H9 (cell line): ENCODE measurements at regions not wholly inside any gene's neighbourhood (a gene's known extent, or its start where the extent isn't known, plus 50 kb on each side); places are given as distances from the start of the nearest gene placed in this dataset.

Experiments
- DNase-seq: peaks from one replicate; pipeline ENCODE4 v3.0.0-alpha.2; 2017
- H2AFZ ChIP-seq: one replicate; pipeline ENCODE4 v1.6.1; 2013; ENCODE audit warnings: mild to moderate bottlenecking, low read length, control low read depth, moderate library complexity
- H2AK5ac ChIP-seq: 2 replicates; pipeline ENCODE4 v1.6.1; 2013; ENCODE audit warnings: low read length, control low read depth, mixed read lengths; ENCODE audit not compliant: insufficient read length
- H2BK120ac ChIP-seq: one replicate; pipeline ENCODE4 v1.6.1; 2013; ENCODE audit warnings: low read depth, mild to moderate bottlenecking, low read length, control low read depth, inconsistent platforms; ENCODE audit not compliant: poor library complexity, severe bottlenecking
- H2BK12ac ChIP-seq: 2 replicates; pipeline ENCODE4 v1.6.1; 2013; ENCODE audit warnings: low read length, control low read depth, mixed read lengths, low read depth; ENCODE audit not compliant: insufficient read length
- H2BK15ac ChIP-seq: 2 replicates; pipeline ENCODE4 v1.6.1; 2013; ENCODE audit warnings: low read depth, low read length, control low read depth
- H2BK20ac ChIP-seq: one replicate; pipeline ENCODE4 v1.6.1; 2013; ENCODE audit warnings: low read depth, mild to moderate bottlenecking, low read length, control low read depth, inconsistent platforms; ENCODE audit not compliant: poor library complexity, severe bottlenecking
- H2BK5ac ChIP-seq: 2 replicates; pipeline ENCODE4 v1.6.1; 2013; ENCODE audit warnings: low read length, control low read depth, mixed read lengths; ENCODE audit not compliant: insufficient read length
- H3K14ac ChIP-seq: 2 replicates; pipeline ENCODE4 v1.6.1; 2013; ENCODE audit warnings: low read length, control low read depth; ENCODE audit not compliant: insufficient read depth
- H3K18ac ChIP-seq: 2 replicates; pipeline ENCODE4 v1.6.1; 2013; ENCODE audit warnings: low read depth, mild to moderate bottlenecking, mixed read lengths, low read length, control low read depth; ENCODE audit not compliant: insufficient read length
- H3K23ac ChIP-seq: 2 replicates; pipeline ENCODE4 v1.6.1; 2013; ENCODE audit warnings: low read length, control low read depth, mixed read lengths, low read depth; ENCODE audit not compliant: insufficient read length
- H3K23me2 ChIP-seq: 2 replicates; pipeline ENCODE4 v1.6.1; 2013; ENCODE audit warnings: low read depth, mild to moderate bottlenecking, mixed read lengths, low read length, control low read depth; ENCODE audit not compliant: insufficient read length, poor library complexity, severe bottlenecking
- H3K27ac ChIP-seq: 2 replicates; pipeline ENCODE4 v1.5.1; 2013; ENCODE audit warnings: low read length, control low read depth, mixed read lengths, low read depth; ENCODE audit not compliant: insufficient read length
- H3K27me3 ChIP-seq: 2 replicates; pipeline ENCODE4 v1.6.1; 2013; ENCODE audit warnings: low read length, control low read depth, inconsistent platforms; ENCODE audit not compliant: insufficient read depth
- H3K4ac ChIP-seq: 2 replicates; pipeline ENCODE4 v1.6.1; 2013; ENCODE audit warnings: low read depth, mild to moderate bottlenecking, control low read depth, inconsistent platforms, low read length, moderate library complexity
- H3K4me1 ChIP-seq: 2 replicates; pipeline ENCODE4 v1.6.1; 2013; ENCODE audit warnings: low read length, control low read depth, inconsistent platforms; ENCODE audit not compliant: insufficient read depth
- H3K4me2 ChIP-seq: 2 replicates; pipeline ENCODE4 v1.6.1; 2013; ENCODE audit warnings: low read length, control low read depth, mixed read lengths; ENCODE audit not compliant: insufficient read length, insufficient read depth
- H3K56ac ChIP-seq: 2 replicates; pipeline ENCODE4 v1.6.1; 2013; ENCODE audit warnings: low read depth, mild to moderate bottlenecking, mixed read lengths, low read length, control low read depth; ENCODE audit not compliant: insufficient read length
- H3K79me1 ChIP-seq: 2 replicates; pipeline ENCODE4 v1.6.1; 2013; ENCODE audit warnings: low read depth, mild to moderate bottlenecking, moderate library complexity, low read length, control low read depth, inconsistent platforms; ENCODE audit not compliant: insufficient read depth, poor library complexity, severe bottlenecking
- H3K79me2 ChIP-seq: 2 replicates; pipeline ENCODE4 v1.6.1; 2013; ENCODE audit warnings: low read length, control low read depth, inconsistent platforms; ENCODE audit not compliant: insufficient read depth
- H3K9ac ChIP-seq: 2 replicates; pipeline ENCODE4 v1.6.1; 2013; ENCODE audit warnings: low read length, control low read depth, mixed read lengths; ENCODE audit not compliant: insufficient read length; ENCODE audit errors: extremely low read depth
- H3K9me3 ChIP-seq: one replicate; pipeline ENCODE4 v1.6.1; 2013; ENCODE audit warnings: low read depth, low read length, inconsistent platforms; ENCODE audit not compliant: control insufficient read depth
- H3T11ph ChIP-seq: one replicate; pipeline ENCODE4 v1.6.1; 2013; ENCODE audit warnings: mild to moderate bottlenecking, low read length, control low read depth, inconsistent platforms
- H4K20me1 ChIP-seq: one replicate; pipeline ENCODE4 v1.6.1; 2013; ENCODE audit not compliant: control insufficient read depth, insufficient read length, insufficient read depth
- H4K5ac ChIP-seq: 2 replicates; pipeline ENCODE4 v1.6.1; 2013; ENCODE audit warnings: low read depth, mild to moderate bottlenecking, mixed read lengths, low read length, control low read depth; ENCODE audit not compliant: insufficient read length
- H4K8ac ChIP-seq: replicated peaks from 2 replicates; pipeline ENCODE4 v1.6.1; 2013; ENCODE audit warnings: low read length, control low read depth, mixed read lengths, low read depth; ENCODE audit not compliant: insufficient read length
- H4K91ac ChIP-seq: 2 replicates; pipeline ENCODE4 v1.6.1; 2013; ENCODE audit warnings: low read depth, mild to moderate bottlenecking, moderate library complexity, mixed read lengths, low read length, control low read depth; ENCODE audit not compliant: insufficient read length
- H3K27ac Mint-ChIP-seq, 3 experiments: 2 replicates in 2 of 3; 3 replicates in 1 of 3; pipeline ENCODE4 v1.8.0; 2020 to 2021; ENCODE audit warnings: mixed read lengths in 3 of 3, mild to moderate bottlenecking in 1 of 3, moderate library complexity in 1 of 3
- H3K27me3 Mint-ChIP-seq: 2 replicates; pipeline ENCODE4 v1.8.0; 2021; ENCODE audit warnings: low read depth, mild to moderate bottlenecking, moderate library complexity, mixed read lengths
- H3K36me3 Mint-ChIP-seq, 3 experiments: 2 replicates in 2 of 3; 3 replicates in 1 of 3; pipeline ENCODE4 v1.8.0; 2020 to 2021; ENCODE audit warnings: low read depth in 3 of 3, mixed read lengths in 3 of 3; ENCODE audit not compliant: insufficient read depth in 1 of 3
- H3K4me1 Mint-ChIP-seq, 2 experiments: 2 replicates each; pipeline ENCODE4 v1.8.0; 2020; ENCODE audit warnings: mixed read lengths in 2 of 2
- H3K4me3 Mint-ChIP-seq, 2 experiments: 2 replicates in 1 of 2; 3 replicates in 1 of 2; pipeline ENCODE4 v1.8.0; 2020 to 2021; ENCODE audit warnings: mild to moderate bottlenecking in 2 of 2, mixed read lengths in 2 of 2, moderate library complexity in 1 of 2
- H3K9me3 Mint-ChIP-seq, 2 experiments: 2 replicates in 1 of 2; 3 replicates in 1 of 2; pipeline ENCODE4 v1.8.0; 2020; ENCODE audit warnings: mild to moderate bottlenecking in 2 of 2, mixed read lengths in 2 of 2, moderate library complexity in 1 of 2
- WGBS: extraction: QIAGEN DNeasy Blood & Tissue Kit; methylation state at CpG from one replicate; pipeline ENCODE4 v1.1.7; 2013; ENCODE audit warnings: missing lambda C conversion rate, low lambda C conversion rate, mixed read lengths; ENCODE audit not compliant: insufficient read length; ENCODE audit errors: extremely low coverage; 5-methylcytosine and 5-hydroxymethylcytosine counted together
- TF ChIP-seq, protein P1 (sequence below): fragments of 200-600 bp; sonication (generic); conservative IDR thresholded peaks from 3 replicates; pipeline ENCODE4 v1.8.0; 2021; ENCODE audit warnings: antibody characterized with exemption, mild to moderate bottlenecking

DNA sequence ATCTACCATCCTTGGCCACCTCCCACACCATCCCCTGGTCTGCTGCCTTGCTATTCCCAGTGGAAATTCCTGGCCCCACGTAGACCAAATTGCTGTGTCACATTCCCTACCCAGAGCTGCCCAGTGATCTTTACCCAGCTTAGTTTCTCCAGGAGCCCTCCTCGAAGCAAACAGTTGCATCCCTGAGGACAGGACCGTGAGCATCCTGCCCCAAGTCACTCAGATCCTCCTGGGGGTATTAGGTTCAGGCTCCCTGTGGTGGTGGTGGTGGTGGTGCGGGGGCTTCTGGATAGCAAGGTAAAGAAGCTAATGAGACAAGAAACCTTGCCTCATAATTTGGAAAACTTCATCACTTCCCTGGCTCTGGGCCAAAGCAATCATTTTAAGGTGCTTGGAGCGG lies 58.4 kb upstream of the RBM15 start:
- no CpG with 5 or more reads among the region's 5 CpGs for WGBS
- DNase-seq: no peak
- TF ChIP-seq, protein P1, sequence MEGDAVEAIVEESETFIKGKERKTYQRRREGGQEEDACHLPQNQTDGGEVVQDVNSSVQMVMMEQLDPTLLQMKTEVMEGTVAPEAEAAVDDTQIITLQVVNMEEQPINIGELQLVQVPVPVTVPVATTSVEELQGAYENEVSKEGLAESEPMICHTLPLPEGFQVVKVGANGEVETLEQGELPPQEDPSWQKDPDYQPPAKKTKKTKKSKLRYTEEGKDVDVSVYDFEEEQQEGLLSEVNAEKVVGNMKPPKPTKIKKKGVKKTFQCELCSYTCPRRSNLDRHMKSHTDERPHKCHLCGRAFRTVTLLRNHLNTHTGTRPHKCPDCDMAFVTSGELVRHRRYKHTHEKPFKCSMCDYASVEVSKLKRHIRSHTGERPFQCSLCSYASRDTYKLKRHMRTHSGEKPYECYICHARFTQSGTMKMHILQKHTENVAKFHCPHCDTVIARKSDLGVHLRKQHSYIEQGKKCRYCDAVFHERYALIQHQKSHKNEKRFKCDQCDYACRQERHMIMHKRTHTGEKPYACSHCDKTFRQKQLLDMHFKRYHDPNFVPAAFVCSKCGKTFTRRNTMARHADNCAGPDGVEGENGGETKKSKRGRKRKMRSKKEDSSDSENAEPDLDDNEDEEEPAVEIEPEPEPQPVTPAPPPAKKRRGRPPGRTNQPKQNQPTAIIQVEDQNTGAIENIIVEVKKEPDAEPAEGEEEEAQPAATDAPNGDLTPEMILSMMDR: no peak
- Histone ChIP-seq H3K18ac (no peak overlapping the region), H2AFZ (no peak overlapping the region), H3K4me1 (no peaks in the 10 kb centered on the region), H3K79me2 (no peaks in the 10 kb centered on the region), H4K20me1 (no peaks in the 10 kb centered on the region), H3K4me2 (no peak overlapping the region), H3K9ac (no peak overlapping the region), H4K8ac (no peak overlapping the region), H3K4ac (no peak overlapping the region), H2BK5ac (no peak overlapping the region), H4K91ac (no peak overlapping the region), H2BK15ac (no peak overlapping the region), H3K23me2 (no peaks in the 10 kb centered on the region), H3K9me3 (no peaks in the 10 kb centered on the region), H3K79me1 (no peaks in the 10 kb centered on the region), H3T11ph (no peak overlapping the region), H3K27me3 (no peaks in the 10 kb centered on the region), H3K56ac (no peak overlapping the region), H2AK5ac (no peak overlapping the region), H2BK12ac (no peak overlapping the region), H2BK20ac (no peak overlapping the region), H4K5ac (no peak overlapping the region), H3K27ac (no peak overlapping the region), H2BK120ac (no peak overlapping the region), H3K14ac (no peak overlapping the region), H3K23ac (no peak overlapping the region)
- peaks cover 3% of the 10 kb centered on the region in 2 experiments; a peak in 3 of 4 replicates for H3K4me1 Mint-ChIP-seq
- no peaks in the 10 kb centered on the region for H3K36me3 Mint-ChIP-seq
- H3K27ac Mint-ChIP-seq: no peak overlapping the region
- no peak overlapping the region for H3K4me3 Mint-ChIP-seq
- H3K27me3 Mint-ChIP-seq: peaks cover 4% of the 10 kb centered on the region
- no peaks in the 10 kb centered on the region for H3K9me3 Mint-ChIP-seq
